ENCODE measurements at regions not wholly inside any gene's neighbourhood (a gene's known extent, or its start where the extent isn't known, plus 50 kb on each side); places are given as distances from the start of the nearest gene placed in this dataset.

DNA sequence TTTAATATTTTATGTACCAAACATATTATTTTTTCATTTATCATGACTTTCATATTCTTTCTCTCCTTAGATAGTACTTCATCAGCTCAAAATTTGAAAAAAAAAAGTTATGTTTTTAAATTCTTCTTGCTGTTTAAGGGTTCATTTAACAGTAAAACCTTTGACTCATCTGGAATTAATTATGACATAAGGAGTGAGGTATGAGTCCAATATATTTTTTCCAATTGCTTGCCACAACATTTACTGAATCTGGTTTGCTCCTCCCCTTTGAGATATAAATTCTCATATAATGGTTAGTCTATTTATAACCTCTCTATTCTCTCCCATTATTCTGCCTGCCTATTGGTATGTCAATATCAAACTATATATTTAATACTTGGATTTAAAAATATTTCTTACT lies 387.8 kb downstream of the TUSC7 start:
- TF ChIP-seq, protein P1, sequence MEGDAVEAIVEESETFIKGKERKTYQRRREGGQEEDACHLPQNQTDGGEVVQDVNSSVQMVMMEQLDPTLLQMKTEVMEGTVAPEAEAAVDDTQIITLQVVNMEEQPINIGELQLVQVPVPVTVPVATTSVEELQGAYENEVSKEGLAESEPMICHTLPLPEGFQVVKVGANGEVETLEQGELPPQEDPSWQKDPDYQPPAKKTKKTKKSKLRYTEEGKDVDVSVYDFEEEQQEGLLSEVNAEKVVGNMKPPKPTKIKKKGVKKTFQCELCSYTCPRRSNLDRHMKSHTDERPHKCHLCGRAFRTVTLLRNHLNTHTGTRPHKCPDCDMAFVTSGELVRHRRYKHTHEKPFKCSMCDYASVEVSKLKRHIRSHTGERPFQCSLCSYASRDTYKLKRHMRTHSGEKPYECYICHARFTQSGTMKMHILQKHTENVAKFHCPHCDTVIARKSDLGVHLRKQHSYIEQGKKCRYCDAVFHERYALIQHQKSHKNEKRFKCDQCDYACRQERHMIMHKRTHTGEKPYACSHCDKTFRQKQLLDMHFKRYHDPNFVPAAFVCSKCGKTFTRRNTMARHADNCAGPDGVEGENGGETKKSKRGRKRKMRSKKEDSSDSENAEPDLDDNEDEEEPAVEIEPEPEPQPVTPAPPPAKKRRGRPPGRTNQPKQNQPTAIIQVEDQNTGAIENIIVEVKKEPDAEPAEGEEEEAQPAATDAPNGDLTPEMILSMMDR (conservative IDR thresholded peaks at IDR 0.05; ENCODE audit: low read depth in 2 of 2) = no peak
- TF ChIP-seq EZH2phosphoT487 (IDR thresholded peaks at IDR 0.05; ENCODE audit: unreplicated experiment) (no peak), POLR2AphosphoS5 (IDR thresholded peaks at IDR 0.05; ENCODE audit: low read depth) (no peak), EZH2 (IDR thresholded peaks at IDR 0.05; ENCODE audit: low read depth, unreplicated experiment) (no peak), CREB1 (CRISPR knock-in tag; IDR thresholded peaks at IDR 0.05; ENCODE audit: low read depth) (no peak), NANOG (IDR thresholded peaks at IDR 0.05; ENCODE audit: borderline replicate concordance) (no peak), JUNB (IDR thresholded peaks at IDR 0.05; ENCODE audit: unreplicated experiment) (no peak)
- TF ChIP-seq, protein P2, sequence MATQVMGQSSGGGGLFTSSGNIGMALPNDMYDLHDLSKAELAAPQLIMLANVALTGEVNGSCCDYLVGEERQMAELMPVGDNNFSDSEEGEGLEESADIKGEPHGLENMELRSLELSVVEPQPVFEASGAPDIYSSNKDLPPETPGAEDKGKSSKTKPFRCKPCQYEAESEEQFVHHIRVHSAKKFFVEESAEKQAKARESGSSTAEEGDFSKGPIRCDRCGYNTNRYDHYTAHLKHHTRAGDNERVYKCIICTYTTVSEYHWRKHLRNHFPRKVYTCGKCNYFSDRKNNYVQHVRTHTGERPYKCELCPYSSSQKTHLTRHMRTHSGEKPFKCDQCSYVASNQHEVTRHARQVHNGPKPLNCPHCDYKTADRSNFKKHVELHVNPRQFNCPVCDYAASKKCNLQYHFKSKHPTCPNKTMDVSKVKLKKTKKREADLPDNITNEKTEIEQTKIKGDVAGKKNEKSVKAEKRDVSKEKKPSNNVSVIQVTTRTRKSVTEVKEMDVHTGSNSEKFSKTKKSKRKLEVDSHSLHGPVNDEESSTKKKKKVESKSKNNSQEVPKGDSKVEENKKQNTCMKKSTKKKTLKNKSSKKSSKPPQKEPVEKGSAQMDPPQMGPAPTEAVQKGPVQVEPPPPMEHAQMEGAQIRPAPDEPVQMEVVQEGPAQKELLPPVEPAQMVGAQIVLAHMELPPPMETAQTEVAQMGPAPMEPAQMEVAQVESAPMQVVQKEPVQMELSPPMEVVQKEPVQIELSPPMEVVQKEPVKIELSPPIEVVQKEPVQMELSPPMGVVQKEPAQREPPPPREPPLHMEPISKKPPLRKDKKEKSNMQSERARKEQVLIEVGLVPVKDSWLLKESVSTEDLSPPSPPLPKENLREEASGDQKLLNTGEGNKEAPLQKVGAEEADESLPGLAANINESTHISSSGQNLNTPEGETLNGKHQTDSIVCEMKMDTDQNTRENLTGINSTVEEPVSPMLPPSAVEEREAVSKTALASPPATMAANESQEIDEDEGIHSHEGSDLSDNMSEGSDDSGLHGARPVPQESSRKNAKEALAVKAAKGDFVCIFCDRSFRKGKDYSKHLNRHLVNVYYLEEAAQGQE (IDR thresholded peaks at IDR 0.05; ENCODE audit: unreplicated experiment) = no peak

All from GM23338 (cell line).